K562 (cell line): ENCODE measurements at regions not wholly inside any gene's neighbourhood (a gene's known extent, or its start where the extent isn't known, plus 50 kb on each side); places are given as distances from the start of the nearest gene placed in this dataset.

Experiments
- ATAC-seq: fragments of 200-7000 bp; cut with Tn5 transposase; 3 replicates; pipeline ENCODE4 v1.9.1; 2020; ENCODE audit warnings: moderate library complexity
- BruUV-seq: library from RNA; stranded (reverse); fragments of 400-500 nt; replicated peaks from 2 replicates; lab custom pipeline; 2021; lab: Mats Ljungman, UMichigan
- CTCF ChIA-PET: fragments of 300-600 bp; formaldehyde crosslinking; extraction: SDS; loops from one replicate; lab custom pipeline; 2021; ENCODE audit warnings: low intra/inter-chr PET ratio; lab: Yijun Ruan, JAX
- POLR2A ChIA-PET: fragments of 300-600, 350-650 bp; sonication (Branson Sonifier 250); formaldehyde crosslinking; extraction: SDS; loops from one replicate; lab custom pipeline; 2021; ENCODE audit warnings: antibody characterized with exemption, inconsistent platforms; lab: Yijun Ruan, JAX
- DNase-seq, 4 experiments: peaks; one replicate each; pipeline versions ENCODE4 v3.0.0 to v3.0.0-alpha.2; 2011 to 2018; ENCODE audit warnings: low spot score in 3 of 4, mixed read lengths in 3 of 4; ENCODE audit errors: extremely low read depth in 1 of 4
- FAIRE-seq: peaks from 2 replicates; lab custom pipeline; 2011; peaks lifted over from hg19 to GRCh38; lab: Jason Lieb, UNC
- H2AFZ ChIP-seq: 2 replicates; pipeline ENCODE4 v1.6.0; 2011; ENCODE audit warnings: low read depth, low read length, control low read depth, inconsistent platforms
- H3K27ac ChIP-seq: fragments of 200-600 bp; 3 replicates; pipeline ENCODE4 v1.8.0; 2011; ENCODE audit warnings: low read depth, mild to moderate bottlenecking, control low read depth, inconsistent platforms, low read length, moderate library complexity, mixed read lengths; ENCODE audit errors: extremely low read depth
- H3K27me3 ChIP-seq, 2 experiments: fragments of 300-600 bp in 1 of 2; 2 replicates in 1 of 2; 3 replicates in 1 of 2; pipeline versions ENCODE4 v1.6.0 to v1.8.0; 2011; ENCODE audit warnings: inconsistent platforms in 2 of 2, low read length in 2 of 2, mild to moderate bottlenecking in 1 of 2, mixed read lengths in 1 of 2, moderate library complexity in 1 of 2; ENCODE audit not compliant: control insufficient read depth in 2 of 2, insufficient read depth in 2 of 2
- H3K36me3 ChIP-seq: fragments of 300-600 bp; 3 replicates; pipeline ENCODE4 v1.8.0; 2011; ENCODE audit warnings: mild to moderate bottlenecking, low read length, inconsistent platforms; ENCODE audit not compliant: control insufficient read depth, insufficient read depth
- H3K4me1 ChIP-seq, 2 experiments: fragments of 200-600 bp in 1 of 2; replicated peaks in 1 of 2; 2 replicates in 1 of 2; 3 replicates in 1 of 2; pipeline versions ENCODE4 v1.5.1 to v1.8.0; 2011; ENCODE audit warnings: inconsistent platforms in 2 of 2, low read length in 2 of 2, mild to moderate bottlenecking in 1 of 2, mixed read lengths in 1 of 2, moderate library complexity in 1 of 2; ENCODE audit not compliant: control insufficient read depth in 2 of 2, insufficient read depth in 2 of 2
- H3K4me2 ChIP-seq: 2 replicates; pipeline ENCODE4 v1.6.1; 2011; ENCODE audit warnings: low read length, control low read depth, inconsistent platforms, mixed read lengths; ENCODE audit not compliant: insufficient read depth
- H3K4me3 ChIP-seq: fragments of 200-600 bp; sonication (generic), shearing (Covaris generic); 2 replicates; pipeline ENCODE4 v1.5.1; 2016; ENCODE audit warnings: control low read depth, inconsistent platforms
- H3K79me2 ChIP-seq: fragments of 200-600 bp; 3 replicates; pipeline ENCODE4 v1.8.0; 2011; ENCODE audit warnings: low read length, inconsistent platforms; ENCODE audit not compliant: control insufficient read depth, insufficient read depth
- H3K9ac ChIP-seq, 2 experiments: 2 replicates each; pipeline versions ENCODE4 v1.6.0 to v1.6.1; 2011; ENCODE audit warnings: low read depth in 2 of 2, low read length in 2 of 2, control low read depth in 1 of 2, inconsistent platforms in 1 of 2, mild to moderate bottlenecking in 1 of 2, mixed read lengths in 1 of 2; ENCODE audit not compliant: insufficient read depth in 1 of 2
- H3K9me1 ChIP-seq: one replicate; pipeline ENCODE4 v1.6.0; 2011; ENCODE audit warnings: inconsistent platforms, mild to moderate bottlenecking, low read length, moderate library complexity; ENCODE audit not compliant: control insufficient read depth, insufficient read depth
- H3K9me3 ChIP-seq: replicated peaks from 2 replicates; pipeline ENCODE4 v1.5.1; 2011; ENCODE audit warnings: low read depth, low read length, inconsistent platforms; ENCODE audit not compliant: control insufficient read depth, insufficient read depth
- H4K20me1 ChIP-seq: replicated peaks from 2 replicates; pipeline ENCODE4 v1.6.1; 2011; ENCODE audit warnings: low read length, inconsistent platforms, mixed read lengths; ENCODE audit not compliant: control insufficient read depth, insufficient read depth
- CREB1 ChIP-seq, 2 experiments: sonication (generic) in 1 of 2; formaldehyde crosslinking in 1 of 2; IDR thresholded peaks; 2 replicates each; pipeline versions ENCODE4 v1.6.1 to v1.8.0; 2012 to 2022; ENCODE audit warnings: inconsistent platforms in 1 of 2, mild to moderate bottlenecking in 1 of 2, missing genetic modification reagents in 1 of 2, moderate library complexity in 1 of 2
- ETV6 ChIP-seq, 3 experiments: fragments of 150-350 bp in 1 of 3; sonication (generic) in 1 of 3; formaldehyde crosslinking in 1 of 3; IDR thresholded peaks; 2 replicates each; pipeline versions ENCODE4 v1.6.1 to v1.8.0; 2014 to 2022; ENCODE audit warnings: borderline replicate concordance in 2 of 3, low read depth in 2 of 3, antibody characterized with exemption in 1 of 3, low read length in 1 of 3, mild to moderate bottlenecking in 1 of 3, missing genetic modification reagents in 1 of 3
- NFRKB ChIP-seq: fragments of 450-650 bp; IDR thresholded peaks from 2 replicates; pipeline ENCODE4 v1.6.1; 2016; ENCODE audit warnings: low read depth
- PYGO2 ChIP-seq: fragments of 450-650 bp; IDR thresholded peaks from 2 replicates; pipeline ENCODE4 v1.6.1; 2016; ENCODE audit warnings: mild to moderate bottlenecking, missing genetic modification characterization, moderate library complexity, missing compliant biosample characterization
- RBM14 ChIP-seq: fragments of 200-400 bp; formaldehyde crosslinking; IDR thresholded peaks from 2 replicates; pipeline ENCODE4 v1.6.1; 2018; ENCODE audit warnings: low read depth, mild to moderate bottlenecking, low read length, moderate library complexity, borderline replicate concordance; ENCODE audit not compliant: insufficient read depth
- RNF2 ChIP-seq: sonication (generic); IDR thresholded peaks from 2 replicates; pipeline ENCODE4 v1.6.1; 2016
- TCF7L2 ChIP-seq: fragments of 150-350 bp; IDR thresholded peaks from 2 replicates; pipeline ENCODE4 v1.6.1; 2016; ENCODE audit warnings: low read depth, mild to moderate bottlenecking, low read length, moderate library complexity
- TEAD2 ChIP-seq: fragments of 450-650 bp; IDR thresholded peaks from 2 replicates; pipeline ENCODE4 v1.6.1; 2016; ENCODE audit warnings: missing genetic modification characterization, control low read depth, missing compliant biosample characterization
- USF2 ChIP-seq: sonication (generic); formaldehyde crosslinking; IDR thresholded peaks from 2 replicates; pipeline ENCODE4 v1.5.0; 2020; ENCODE audit warnings: missing genetic modification reagents
- ZBTB17 ChIP-seq: fragments of 450-650 bp; formaldehyde crosslinking; IDR thresholded peaks from 2 replicates; pipeline ENCODE4 v1.4.0; 2020; ENCODE audit warnings: mild to moderate bottlenecking
- ZNF395 ChIP-seq: fragments of 200-800 bp; sonication (Bioruptor generic); IDR thresholded peaks from 2 replicates; pipeline ENCODE4 v1.6.1; 2017; ENCODE audit warnings: missing genetic modification characterization, missing compliant biosample characterization
- WGBS: fragments of 100-300 bp; shearing (Covaris generic); methylation state at CpG from one replicate; pipeline ENCODE4 v1.1.6; 2016; ENCODE audit warnings: low coverage, mixed read lengths; ENCODE audit not compliant: insufficient coverage; ENCODE audit errors: missing lambda C conversion rate; 5-methylcytosine and 5-hydroxymethylcytosine counted together
- in situ Hi-C: fragments of 300-500 bp; cut with MboI; formaldehyde crosslinking; loops from 4 replicates; pipeline ENCODE4 v1.15.0; 2018; ENCODE audit warnings: inconsistent platforms, mixed read lengths
- intact Hi-C: fragments of 100-400 bp; cut with micrococcal nuclease; formaldehyde crosslinking; loops from 2 replicates; pipeline ENCODE4 v1.14.2; 2022
- TF ChIP-seq, protein P1 (sequence below): fragments of 450-650 bp; IDR thresholded peaks from 2 replicates; pipeline ENCODE4 v1.7.0; 2016; ENCODE audit warnings: borderline replicate concordance
- TF ChIP-seq, protein P2 (sequence below): sonication (generic); formaldehyde crosslinking; IDR thresholded peaks from 2 replicates; pipeline ENCODE4 v1.8.0; 2022; ENCODE audit warnings: mild to moderate bottlenecking, low read depth, missing genetic modification reagents
- TF ChIP-seq, protein P3 (sequence below): sonication (generic); formaldehyde crosslinking; IDR thresholded peaks from 2 replicates; pipeline ENCODE4 v1.4.0; 2020; ENCODE audit warnings: mild to moderate bottlenecking, missing genetic modification reagents

GRCh38 chr5:158644301-158644700 lies 455.4 kb downstream of the EBF1 start (continued):
- TF ChIP-seq, protein P1, sequence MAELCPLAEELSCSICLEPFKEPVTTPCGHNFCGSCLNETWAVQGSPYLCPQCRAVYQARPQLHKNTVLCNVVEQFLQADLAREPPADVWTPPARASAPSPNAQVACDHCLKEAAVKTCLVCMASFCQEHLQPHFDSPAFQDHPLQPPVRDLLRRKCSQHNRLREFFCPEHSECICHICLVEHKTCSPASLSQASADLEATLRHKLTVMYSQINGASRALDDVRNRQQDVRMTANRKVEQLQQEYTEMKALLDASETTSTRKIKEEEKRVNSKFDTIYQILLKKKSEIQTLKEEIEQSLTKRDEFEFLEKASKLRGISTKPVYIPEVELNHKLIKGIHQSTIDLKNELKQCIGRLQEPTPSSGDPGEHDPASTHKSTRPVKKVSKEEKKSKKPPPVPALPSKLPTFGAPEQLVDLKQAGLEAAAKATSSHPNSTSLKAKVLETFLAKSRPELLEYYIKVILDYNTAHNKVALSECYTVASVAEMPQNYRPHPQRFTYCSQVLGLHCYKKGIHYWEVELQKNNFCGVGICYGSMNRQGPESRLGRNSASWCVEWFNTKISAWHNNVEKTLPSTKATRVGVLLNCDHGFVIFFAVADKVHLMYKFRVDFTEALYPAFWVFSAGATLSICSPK = no peak
- TF ChIP-seq, protein P2, sequence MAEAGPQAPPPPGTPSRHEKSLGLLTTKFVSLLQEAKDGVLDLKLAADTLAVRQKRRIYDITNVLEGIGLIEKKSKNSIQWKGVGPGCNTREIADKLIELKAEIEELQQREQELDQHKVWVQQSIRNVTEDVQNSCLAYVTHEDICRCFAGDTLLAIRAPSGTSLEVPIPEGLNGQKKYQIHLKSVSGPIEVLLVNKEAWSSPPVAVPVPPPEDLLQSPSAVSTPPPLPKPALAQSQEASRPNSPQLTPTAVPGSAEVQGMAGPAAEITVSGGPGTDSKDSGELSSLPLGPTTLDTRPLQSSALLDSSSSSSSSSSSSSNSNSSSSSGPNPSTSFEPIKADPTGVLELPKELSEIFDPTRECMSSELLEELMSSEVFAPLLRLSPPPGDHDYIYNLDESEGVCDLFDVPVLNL (CRISPR knock-in tag) = no peak
- no peak for TF ChIP-seq TEAD2 (tag)
- no peak for TF ChIP-seq PYGO2 (tag)

DNA sequence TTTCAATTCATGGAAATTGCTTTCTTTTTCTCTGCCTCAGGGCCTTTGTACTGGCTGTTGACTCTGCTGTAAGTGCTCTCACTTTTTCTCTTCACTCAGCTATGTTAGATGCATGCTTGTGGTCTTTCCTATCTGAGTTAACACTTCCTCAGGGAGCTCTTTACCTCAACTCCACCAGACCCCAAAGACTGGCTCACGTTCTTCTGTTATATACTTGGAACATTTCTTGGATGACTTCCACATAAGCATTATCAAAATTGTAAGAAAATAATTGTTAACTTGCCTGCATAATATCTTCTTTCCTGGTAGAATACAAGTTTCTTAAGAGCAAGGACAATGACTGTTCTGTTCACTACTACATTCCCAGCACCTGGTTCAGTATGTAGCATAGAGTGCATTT lies 455.9 kb downstream of the EBF1 start:
- Histone ChIP-seq H3K27ac (no peak overlapping the region), H3K36me3 (no peaks in the 10 kb centered on the region), H3K27me3 (no peaks in the 10 kb centered on the region), H3K4me2 (no peak overlapping the region), H3K9ac (no peak overlapping the region), H3K9me3 (no peaks in the 10 kb centered on the region), H3K79me2 (no peaks in the 10 kb centered on the region), H3K9me1 (no peaks in the 10 kb centered on the region), H2AFZ (no peak overlapping the region), H3K4me1 (no peaks in the 10 kb centered on the region), H3K4me3 (no peak overlapping the region), H4K20me1 (no peaks in the 10 kb centered on the region)
- in situ Hi-C loops = no loop called here
- DNase-seq (no peak), ATAC-seq (no peak), FAIRE-seq (no peak)
- POLR2A ChIA-PET = no interaction called here
- BruUV-seq = no TSS peak
- 0% methylated on average over 1 of the region's 1 CpG for WGBS
- CTCF ChIA-PET = no interaction called here
- intact Hi-C loops = no loop called here
- no peak for TF ChIP-seq RNF2
- no peak for TF ChIP-seq ZBTB17
- TF ChIP-seq TCF7L2 = no peak
- no peak for TF ChIP-seq NFRKB
- no peak for TF ChIP-seq ZNF395 (CRISPR knock-in tag)
- TF ChIP-seq CREB1 (IDR thresholded peaks at IDR 0.05) = no peak
- no peak for TF ChIP-seq CREB1 (CRISPR knock-in tag; IDR thresholded peaks at IDR 0.05)
- TF ChIP-seq, protein P3, sequence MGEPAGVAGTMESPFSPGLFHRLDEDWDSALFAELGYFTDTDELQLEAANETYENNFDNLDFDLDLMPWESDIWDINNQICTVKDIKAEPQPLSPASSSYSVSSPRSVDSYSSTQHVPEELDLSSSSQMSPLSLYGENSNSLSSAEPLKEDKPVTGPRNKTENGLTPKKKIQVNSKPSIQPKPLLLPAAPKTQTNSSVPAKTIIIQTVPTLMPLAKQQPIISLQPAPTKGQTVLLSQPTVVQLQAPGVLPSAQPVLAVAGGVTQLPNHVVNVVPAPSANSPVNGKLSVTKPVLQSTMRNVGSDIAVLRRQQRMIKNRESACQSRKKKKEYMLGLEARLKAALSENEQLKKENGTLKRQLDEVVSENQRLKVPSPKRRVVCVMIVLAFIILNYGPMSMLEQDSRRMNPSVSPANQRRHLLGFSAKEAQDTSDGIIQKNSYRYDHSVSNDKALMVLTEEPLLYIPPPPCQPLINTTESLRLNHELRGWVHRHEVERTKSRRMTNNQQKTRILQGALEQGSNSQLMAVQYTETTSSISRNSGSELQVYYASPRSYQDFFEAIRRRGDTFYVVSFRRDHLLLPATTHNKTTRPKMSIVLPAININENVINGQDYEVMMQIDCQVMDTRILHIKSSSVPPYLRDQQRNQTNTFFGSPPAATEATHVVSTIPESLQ (CRISPR knock-in tag) = no peak
- TF ChIP-seq USF2 (CRISPR knock-in tag) = no peak
- TF ChIP-seq RBM14 = no peak
- TF ChIP-seq ETV6 (IDR thresholded peaks at IDR 0.05; ENCODE audit: borderline replicate concordance in 1 of 2, low read depth in 2 of 2, low read length in 1 of 2) = no peak
- TF ChIP-seq ETV6 (CRISPR knock-in tag; IDR thresholded peaks at IDR 0.05; ENCODE audit: borderline replicate concordance) = no peak
